ENCODE measurements at regions not wholly inside any gene's neighbourhood (a gene's known extent, or its start where the extent isn't known, plus 50 kb on each side); places are given as distances from the start of the nearest gene placed in this dataset.

DNA sequence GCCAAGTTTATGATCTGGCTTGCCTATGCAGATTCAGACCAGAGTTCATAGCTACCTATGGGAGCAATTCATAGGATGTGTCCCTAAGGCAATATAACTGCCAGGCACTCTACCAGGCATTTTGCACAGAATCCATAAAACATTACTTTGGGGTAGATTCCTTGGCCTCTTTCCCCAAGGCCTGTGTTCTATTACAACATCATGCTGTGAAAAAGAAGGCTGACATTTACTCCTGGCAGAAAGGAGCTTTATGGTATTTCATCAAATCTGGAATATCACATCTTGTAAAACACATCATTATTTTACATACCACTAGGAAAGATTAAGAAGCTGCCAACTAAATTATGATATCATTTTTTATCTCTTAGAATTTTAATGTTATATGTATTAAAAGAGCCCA lies 287.0 kb upstream of the MARCKS start:
- no peak for DNase-seq (ENCODE audit: low read depth, low spot score)
- TF ChIP-seq, protein P1, sequence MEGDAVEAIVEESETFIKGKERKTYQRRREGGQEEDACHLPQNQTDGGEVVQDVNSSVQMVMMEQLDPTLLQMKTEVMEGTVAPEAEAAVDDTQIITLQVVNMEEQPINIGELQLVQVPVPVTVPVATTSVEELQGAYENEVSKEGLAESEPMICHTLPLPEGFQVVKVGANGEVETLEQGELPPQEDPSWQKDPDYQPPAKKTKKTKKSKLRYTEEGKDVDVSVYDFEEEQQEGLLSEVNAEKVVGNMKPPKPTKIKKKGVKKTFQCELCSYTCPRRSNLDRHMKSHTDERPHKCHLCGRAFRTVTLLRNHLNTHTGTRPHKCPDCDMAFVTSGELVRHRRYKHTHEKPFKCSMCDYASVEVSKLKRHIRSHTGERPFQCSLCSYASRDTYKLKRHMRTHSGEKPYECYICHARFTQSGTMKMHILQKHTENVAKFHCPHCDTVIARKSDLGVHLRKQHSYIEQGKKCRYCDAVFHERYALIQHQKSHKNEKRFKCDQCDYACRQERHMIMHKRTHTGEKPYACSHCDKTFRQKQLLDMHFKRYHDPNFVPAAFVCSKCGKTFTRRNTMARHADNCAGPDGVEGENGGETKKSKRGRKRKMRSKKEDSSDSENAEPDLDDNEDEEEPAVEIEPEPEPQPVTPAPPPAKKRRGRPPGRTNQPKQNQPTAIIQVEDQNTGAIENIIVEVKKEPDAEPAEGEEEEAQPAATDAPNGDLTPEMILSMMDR (IDR thresholded peaks at IDR 0.05; ENCODE audit: low read depth, low read length) = no peak
- in situ Hi-C loops (cut with HindIII; ENCODE audit: low sequenced_read_pairs) = no loop called here
- H3K4me3 ChIP-seq (ENCODE audit: low read depth, low read length) = no peak overlapping the region

DNA sequence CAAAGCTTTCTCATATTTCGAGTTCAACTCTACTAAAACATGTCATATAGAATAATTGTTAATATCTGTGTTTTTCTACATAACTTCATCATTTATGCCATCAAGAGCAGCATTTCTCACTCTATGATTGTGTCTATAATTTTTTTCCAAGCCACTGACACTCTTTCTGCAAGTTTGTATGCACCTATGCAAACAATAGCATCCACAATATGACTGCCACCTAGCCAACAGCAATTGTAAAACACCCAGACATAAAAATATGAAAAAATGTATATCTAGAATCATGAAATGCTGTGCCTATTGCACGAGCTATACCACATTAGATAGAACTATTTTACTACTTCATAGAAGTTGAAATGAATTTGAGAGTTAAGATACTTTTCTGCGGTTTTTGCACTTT lies 286.5 kb upstream of the MARCKS start:
- TF ChIP-seq, protein P1 (IDR thresholded peaks at IDR 0.05; ENCODE audit: low read depth, low read length) = peak; percentile 19
- in situ Hi-C loops (cut with HindIII; ENCODE audit: low sequenced_read_pairs) = no loop called here
- no peak overlapping the region for H3K4me3 ChIP-seq (ENCODE audit: low read depth, low read length)
- DNase-seq (ENCODE audit: low read depth, low spot score) = no peak

DNA sequence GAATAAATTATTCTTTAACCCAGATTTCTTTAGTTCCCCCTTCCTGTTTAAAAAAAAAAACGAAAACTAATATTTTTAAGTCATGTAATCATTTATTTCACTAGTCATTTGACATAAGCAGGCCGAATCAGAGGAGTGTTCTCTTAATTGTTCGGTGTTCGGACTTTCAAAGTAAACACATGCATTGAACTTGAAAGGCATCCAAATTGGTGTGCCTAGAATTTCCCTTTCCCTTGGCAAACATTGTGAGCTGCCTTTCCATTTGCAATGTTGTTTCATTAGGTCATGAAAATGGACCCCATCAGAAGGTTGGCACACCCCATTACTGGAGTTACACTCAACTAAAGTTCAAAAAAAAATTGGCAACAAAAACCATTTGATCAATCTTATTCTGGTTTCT lies 283.0 kb upstream of the MARCKS start:
- no peak overlapping the region for H3K4me3 ChIP-seq (ENCODE audit: low read depth, low read length)
- in situ Hi-C loops (cut with HindIII; ENCODE audit: low sequenced_read_pairs) = no loop called here
- no peak for DNase-seq (ENCODE audit: low read depth, low spot score)
- TF ChIP-seq, protein P1 (IDR thresholded peaks at IDR 0.05; ENCODE audit: low read depth, low read length) = no peak

DNA sequence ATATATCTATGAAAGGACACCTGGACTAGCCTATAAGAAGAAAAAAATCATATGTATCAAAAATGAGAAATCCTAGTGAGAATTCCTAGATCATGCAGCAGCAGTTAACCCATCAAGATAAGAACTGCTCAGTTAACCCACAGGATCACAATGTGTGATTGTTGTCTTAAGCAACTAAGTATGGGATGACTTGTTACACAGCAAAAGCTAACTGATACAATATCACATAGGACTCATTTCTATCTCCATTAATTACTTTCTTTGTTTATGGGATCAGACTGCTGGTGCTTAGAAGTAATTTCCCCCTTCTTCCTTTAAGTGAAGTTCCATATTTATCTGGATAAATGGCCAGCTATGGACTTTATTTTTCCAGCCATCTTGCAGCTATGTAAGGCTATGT lies 280.8 kb upstream of the MARCKS start:
- TF ChIP-seq, protein P1 (IDR thresholded peaks at IDR 0.05; ENCODE audit: low read depth, low read length) = no peak
- in situ Hi-C loops (cut with HindIII; ENCODE audit: low sequenced_read_pairs) = no loop called here
- no peak overlapping the region for H3K4me3 ChIP-seq (ENCODE audit: low read depth, low read length)
- no peak for DNase-seq (ENCODE audit: low read depth, low spot score)

DNA sequence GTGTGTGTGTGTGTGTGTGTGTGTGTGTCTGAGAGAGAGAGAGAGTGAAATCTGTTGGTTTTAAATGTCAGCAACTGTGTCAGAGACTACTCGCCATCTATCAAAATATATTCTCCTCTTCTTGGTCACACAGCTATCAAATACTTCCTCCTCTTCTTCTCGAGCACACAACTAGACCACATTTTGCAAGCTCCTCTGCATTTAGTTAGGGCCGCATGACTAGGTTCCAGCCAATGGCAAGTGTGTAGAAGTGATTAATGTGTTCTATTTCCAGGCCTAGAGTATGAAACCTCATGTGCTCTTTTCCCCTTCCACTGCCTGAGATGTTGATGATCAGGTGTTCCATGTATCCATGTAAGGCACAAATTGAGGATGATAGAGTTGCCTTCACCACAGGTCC lies 278.5 kb upstream of the MARCKS start:
- TF ChIP-seq, protein P1 (IDR thresholded peaks at IDR 0.05; ENCODE audit: low read depth, low read length) = no peak
- H3K4me3 ChIP-seq (ENCODE audit: low read depth, low read length) = no peak overlapping the region
- no peak for DNase-seq (ENCODE audit: low read depth, low spot score)
- in situ Hi-C loops (cut with HindIII; ENCODE audit: low sequenced_read_pairs) = no loop called here

DNA sequence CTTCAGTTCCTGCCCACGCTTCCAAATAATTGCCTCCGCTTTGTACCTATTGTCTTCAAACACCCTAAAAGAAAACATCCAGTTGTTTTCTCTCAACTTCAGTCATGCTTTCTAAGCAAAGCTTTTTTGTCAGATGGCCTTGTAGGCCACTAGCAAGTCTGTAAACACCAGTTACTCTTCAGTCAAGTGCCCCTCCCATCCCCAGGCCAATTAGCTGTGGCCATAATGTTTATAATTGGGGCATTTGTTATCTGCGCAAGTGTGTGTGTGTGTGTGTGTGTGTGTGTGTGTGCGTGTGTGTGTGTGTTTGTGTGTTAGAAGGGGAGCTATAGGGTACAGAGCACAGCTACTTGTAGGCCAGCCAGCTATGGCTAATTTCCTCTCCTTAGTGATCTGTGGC lies 272.4 kb upstream of the MARCKS start:
- in situ Hi-C loops (cut with HindIII; ENCODE audit: low sequenced_read_pairs) = no loop called here
- H3K4me3 ChIP-seq (ENCODE audit: low read depth, low read length) = no peak overlapping the region
- TF ChIP-seq, protein P1 (IDR thresholded peaks at IDR 0.05; ENCODE audit: low read depth, low read length) = no peak

DNA sequence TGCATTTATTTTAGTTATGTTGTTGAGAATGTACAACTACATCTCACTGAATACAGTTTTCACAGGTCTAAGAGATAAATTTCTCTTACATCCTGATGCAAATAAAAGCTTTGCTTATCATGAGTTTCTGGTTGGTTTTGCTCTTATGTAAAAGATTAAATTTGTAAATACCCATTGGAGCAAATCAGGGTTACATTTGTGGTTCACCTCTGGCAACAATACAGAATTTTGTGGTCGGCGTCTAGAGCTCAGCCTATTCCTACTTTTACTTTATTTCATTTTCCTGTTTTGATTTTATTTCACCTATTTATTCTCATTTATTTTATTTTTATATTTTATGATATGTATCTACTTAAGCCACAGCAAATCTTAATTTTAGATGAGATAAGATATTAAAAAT lies 271.9 kb upstream of the MARCKS start:
- DNase-seq (ENCODE audit: low read depth, low spot score) = peak; percentile 48
- in situ Hi-C loops (cut with HindIII; ENCODE audit: low sequenced_read_pairs) = no loop called here

More for the DNA sequence above, 272.4 kb upstream of the MARCKS start:
- DNase-seq (ENCODE audit: low read depth, low spot score) = no peak

More for the DNA sequence above, 271.9 kb upstream of the MARCKS start:
- H3K4me3 ChIP-seq (ENCODE audit: low read depth, low read length) = no peak overlapping the region
- TF ChIP-seq, protein P1 (IDR thresholded peaks at IDR 0.05; ENCODE audit: low read depth, low read length) = no peak

Data from astrocyte of the spinal cord (primary cell).